ENCODE measurements at regions not wholly inside any gene's neighbourhood (a gene's known extent, or its start where the extent isn't known, plus 50 kb on each side); places are given as distances from the start of the nearest gene placed in this dataset.

DNA sequence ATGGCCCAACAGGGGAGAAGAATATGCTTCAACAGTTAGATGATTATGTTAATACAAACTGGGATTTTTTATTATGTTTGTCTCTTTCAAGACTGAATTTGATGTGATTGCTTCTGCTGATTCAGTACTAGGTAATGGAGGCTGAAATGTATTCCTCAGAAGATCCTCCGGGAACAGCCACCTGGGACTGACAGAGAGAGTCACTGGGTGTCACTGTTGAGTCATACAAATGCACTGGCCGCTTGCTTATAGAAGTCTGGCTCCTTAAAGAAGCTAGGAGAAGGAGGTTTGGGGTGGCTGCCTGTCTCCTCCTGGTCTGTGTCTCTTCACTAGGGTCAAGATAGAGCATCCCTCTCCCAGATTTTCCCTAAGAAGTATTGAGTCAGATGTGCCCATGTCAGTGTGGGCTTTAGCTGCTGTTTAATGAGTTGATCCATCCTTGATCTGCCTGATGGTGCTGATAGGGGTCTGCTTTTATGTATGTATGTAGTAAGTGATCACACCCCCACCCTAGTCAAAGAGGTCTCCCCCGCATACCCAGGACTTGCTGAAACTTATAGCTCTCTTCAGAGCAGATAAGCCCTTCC, 773.4 kb downstream of the BRINP1 start:
- CTCF ChIA-PET = interaction anchor here (0.6 to 1.5 kb wide), 9 partner anchors 11 to 1752 kb away, joined by 3 to 8 read pairs (median 3); no protein-coding TSS in a partner anchor
- H3K27ac ChIP-seq (ENCODE audit: extremely low read depth, low read depth, low read length) = no peak overlapping the region
- POLR2A ChIA-PET = no interaction called here
- peak; percentile 23 for TF ChIP-seq ZNF654 (tag by site-specific recombination; IDR thresholded peaks at IDR 0.05; ENCODE audit: low read depth)
- TF ChIP-seq, protein P1, sequence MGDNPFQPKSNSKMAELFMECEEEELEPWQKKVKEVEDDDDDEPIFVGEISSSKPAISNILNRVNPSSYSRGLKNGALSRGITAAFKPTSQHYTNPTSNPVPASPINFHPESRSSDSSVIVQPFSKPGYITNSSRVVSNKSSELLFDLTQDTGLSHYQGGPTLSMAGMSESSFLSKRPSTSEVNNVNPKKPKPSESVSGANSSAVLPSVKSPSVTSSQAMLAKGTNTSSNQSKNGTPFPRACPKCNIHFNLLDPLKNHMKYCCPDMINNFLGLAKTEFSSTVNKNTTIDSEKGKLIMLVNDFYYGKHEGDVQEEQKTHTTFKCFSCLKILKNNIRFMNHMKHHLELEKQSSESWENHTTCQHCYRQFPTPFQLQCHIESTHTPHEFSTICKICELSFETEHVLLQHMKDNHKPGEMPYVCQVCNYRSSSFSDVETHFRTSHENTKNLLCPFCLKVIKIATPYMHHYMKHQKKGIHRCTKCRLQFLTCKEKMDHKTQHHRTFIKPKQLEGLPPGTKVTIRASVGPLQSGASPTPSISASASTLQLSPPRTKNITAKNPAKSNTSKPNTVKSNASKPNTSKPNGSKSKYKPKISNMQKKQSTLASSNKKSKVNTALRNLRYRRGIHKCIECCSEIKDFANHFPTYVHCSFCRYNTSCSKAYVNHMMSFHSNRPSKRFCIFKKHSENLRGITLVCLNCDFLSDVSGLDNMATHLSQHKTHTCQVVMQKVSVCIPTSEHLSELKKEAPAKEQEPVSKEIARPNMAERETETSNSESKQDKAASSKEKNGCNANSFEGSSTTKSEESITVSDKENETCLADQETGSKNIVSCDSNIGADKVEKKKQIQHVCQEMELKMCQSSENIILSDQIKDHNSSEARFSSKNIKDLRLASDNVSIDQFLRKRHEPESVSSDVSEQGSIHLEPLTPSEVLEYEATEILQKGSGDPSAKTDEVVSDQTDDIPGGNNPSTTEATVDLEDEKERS (tag by site-specific recombination; IDR thresholded peaks at IDR 0.05) = no peak
- H3K4me3 ChIP-seq (ENCODE audit: low read depth, low read length) = no peak overlapping the region
- no peaks in the 10 kb centered on the region for H3K4me1 ChIP-seq (ENCODE audit: control insufficient read depth, insufficient read depth, low read length)
- no peaks in the 10 kb centered on the region for H3K36me3 ChIP-seq (ENCODE audit: control insufficient read depth in 2 of 2, insufficient read depth in 1 of 2, low read length in 2 of 2)
- no peaks in the 10 kb centered on the region for H3K9me3 ChIP-seq (ENCODE audit: control insufficient read depth, insufficient read depth, low read depth, low read length)

DNA sequence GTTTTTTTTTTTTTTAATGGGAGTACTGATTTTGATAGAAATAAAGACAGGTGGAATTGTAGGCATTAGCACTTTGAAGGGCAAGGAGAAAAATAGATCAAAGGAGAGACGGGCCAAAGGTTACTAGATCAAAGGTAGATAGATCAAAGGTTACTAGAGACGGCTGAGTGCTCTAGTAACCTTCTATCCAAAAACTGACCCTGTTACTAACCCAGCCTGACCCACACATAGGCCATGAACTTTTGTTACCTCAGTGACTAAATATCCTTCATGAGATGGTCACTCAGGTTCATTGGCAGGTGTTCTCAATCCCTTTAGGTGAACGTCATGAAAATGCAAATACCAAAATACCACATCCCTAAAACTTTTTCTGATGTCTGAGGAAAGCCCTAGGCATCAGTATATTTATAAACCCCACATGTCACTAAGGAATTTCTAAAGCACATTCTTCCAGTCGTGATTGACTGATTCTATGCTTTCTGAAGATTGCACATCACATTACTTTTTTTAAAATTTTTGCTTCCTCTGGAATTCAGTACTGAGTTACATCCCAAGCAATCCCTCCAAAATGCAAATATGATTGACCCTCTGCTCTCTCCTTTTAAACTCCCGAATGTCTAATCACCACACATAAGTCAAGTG, 772.7 kb downstream of the BRINP1 start:
- TF ChIP-seq ZBTB7A (tag by site-specific recombination; IDR thresholded peaks at IDR 0.05; ENCODE audit: low read depth) = no peak
- no peak for TF ChIP-seq ZSCAN30 (tag by site-specific recombination; IDR thresholded peaks at IDR 0.05)
- no peak for TF ChIP-seq HOXA7 (CRISPR knock-in tag; IDR thresholded peaks at IDR 0.05; ENCODE audit: borderline replicate concordance)
- TF ChIP-seq OVOL3 (tag by site-specific recombination; IDR thresholded peaks at IDR 0.05) = no peak
- TF ChIP-seq ZNF624 (tag by site-specific recombination; IDR thresholded peaks at IDR 0.05) = no peak
- Histone ChIP-seq H3K36me3 (ENCODE audit: control insufficient read depth in 2 of 2, insufficient read depth in 1 of 2, low read length in 2 of 2) (no peaks in the 10 kb centered on the region), H3K4me1 (ENCODE audit: control insufficient read depth, insufficient read depth, low read length) (no peaks in the 10 kb centered on the region), H3K4me3 (ENCODE audit: low read depth, low read length) (no peak overlapping the region), H3K9me3 (ENCODE audit: control insufficient read depth, insufficient read depth, low read depth, low read length) (no peaks in the 10 kb centered on the region), H3K27ac (ENCODE audit: extremely low read depth, low read depth, low read length) (no peak overlapping the region)
- ChIA-PET CTCF (interaction anchor here (0.5 to 1.5 kb wide), 9 partner anchors 10 to 1751 kb away, joined by 3 to 8 read pairs (median 3); no protein-coding TSS in a partner anchor), POLR2A (no interaction called here)

DNA sequence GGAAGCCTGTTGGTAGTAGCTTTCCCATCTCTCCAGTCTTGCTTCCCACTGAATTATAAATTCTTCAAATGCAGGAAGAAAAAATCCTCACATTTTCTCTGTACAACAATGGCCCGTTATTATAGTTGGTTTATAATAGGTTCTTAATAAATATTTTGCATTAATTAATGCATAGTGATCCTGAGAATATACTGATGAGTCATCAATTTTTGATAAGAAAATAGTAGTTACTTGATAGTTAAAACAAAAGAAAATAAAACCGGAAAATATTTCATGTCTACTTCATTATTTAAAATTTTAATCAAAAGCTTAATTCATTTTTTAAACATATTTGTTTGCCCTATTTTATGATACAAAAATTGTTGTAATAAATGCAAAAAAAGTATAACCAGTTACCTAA, 762.6 kb downstream of the BRINP1 start:
- POLR2A ChIA-PET = no interaction called here
- no peaks in the 10 kb centered on the region for H3K4me1 ChIP-seq (ENCODE audit: control insufficient read depth, insufficient read depth, low read length)
- no peak overlapping the region for H3K27ac ChIP-seq (ENCODE audit: extremely low read depth, low read depth, low read length)
- no peaks in the 10 kb centered on the region for H3K9me3 ChIP-seq (ENCODE audit: control insufficient read depth, insufficient read depth, low read depth, low read length)
- H3K36me3 ChIP-seq (ENCODE audit: control insufficient read depth in 2 of 2, insufficient read depth in 1 of 2, low read length in 2 of 2) = no peaks in the 10 kb centered on the region
- CTCF ChIA-PET = interaction anchor here (0.8 kb wide), 1 partner anchor 11 kb away, joined by 3 read pairs; no protein-coding TSS in a partner anchor
- TF ChIP-seq ZBTB48 (tag by site-specific recombination; IDR thresholded peaks at IDR 0.05) (no peak), ZNF311 (tag by site-specific recombination; IDR thresholded peaks at IDR 0.05; ENCODE audit: borderline replicate concordance) (no peak), FEZF1 (tag by site-specific recombination; IDR thresholded peaks at IDR 0.05) (no peak)
- TF ChIP-seq, protein P2, sequence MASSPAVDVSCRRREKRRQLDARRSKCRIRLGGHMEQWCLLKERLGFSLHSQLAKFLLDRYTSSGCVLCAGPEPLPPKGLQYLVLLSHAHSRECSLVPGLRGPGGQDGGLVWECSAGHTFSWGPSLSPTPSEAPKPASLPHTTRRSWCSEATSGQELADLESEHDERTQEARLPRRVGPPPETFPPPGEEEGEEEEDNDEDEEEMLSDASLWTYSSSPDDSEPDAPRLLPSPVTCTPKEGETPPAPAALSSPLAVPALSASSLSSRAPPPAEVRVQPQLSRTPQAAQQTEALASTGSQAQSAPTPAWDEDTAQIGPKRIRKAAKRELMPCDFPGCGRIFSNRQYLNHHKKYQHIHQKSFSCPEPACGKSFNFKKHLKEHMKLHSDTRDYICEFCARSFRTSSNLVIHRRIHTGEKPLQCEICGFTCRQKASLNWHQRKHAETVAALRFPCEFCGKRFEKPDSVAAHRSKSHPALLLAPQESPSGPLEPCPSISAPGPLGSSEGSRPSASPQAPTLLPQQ (tag by site-specific recombination; IDR thresholded peaks at IDR 0.05) = no peak
- TF ChIP-seq, protein P3, sequence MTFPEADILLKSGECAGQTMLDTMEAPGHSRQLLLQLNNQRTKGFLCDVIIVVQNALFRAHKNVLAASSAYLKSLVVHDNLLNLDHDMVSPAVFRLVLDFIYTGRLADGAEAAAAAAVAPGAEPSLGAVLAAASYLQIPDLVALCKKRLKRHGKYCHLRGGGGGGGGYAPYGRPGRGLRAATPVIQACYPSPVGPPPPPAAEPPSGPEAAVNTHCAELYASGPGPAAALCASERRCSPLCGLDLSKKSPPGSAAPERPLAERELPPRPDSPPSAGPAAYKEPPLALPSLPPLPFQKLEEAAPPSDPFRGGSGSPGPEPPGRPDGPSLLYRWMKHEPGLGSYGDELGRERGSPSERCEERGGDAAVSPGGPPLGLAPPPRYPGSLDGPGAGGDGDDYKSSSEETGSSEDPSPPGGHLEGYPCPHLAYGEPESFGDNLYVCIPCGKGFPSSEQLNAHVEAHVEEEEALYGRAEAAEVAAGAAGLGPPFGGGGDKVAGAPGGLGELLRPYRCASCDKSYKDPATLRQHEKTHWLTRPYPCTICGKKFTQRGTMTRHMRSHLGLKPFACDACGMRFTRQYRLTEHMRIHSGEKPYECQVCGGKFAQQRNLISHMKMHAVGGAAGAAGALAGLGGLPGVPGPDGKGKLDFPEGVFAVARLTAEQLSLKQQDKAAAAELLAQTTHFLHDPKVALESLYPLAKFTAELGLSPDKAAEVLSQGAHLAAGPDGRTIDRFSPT (tag by site-specific recombination; IDR thresholded peaks at IDR 0.05) = no peak
- no peak overlapping the region for H3K4me3 ChIP-seq (ENCODE audit: low read depth, low read length)

All from HEK293 (cell line).